ENCODE measurements at regions not wholly inside any gene's neighbourhood (a gene's known extent, or its start where the extent isn't known, plus 50 kb on each side); places are given as distances from the start of the nearest gene placed in this dataset.

- peaks cover 0 to 5% (median 0%) of the 10 kb centered on the region in 11 experiments; a peak in 2 of 22 replicates for H3K9me3 ChIP-seq (replicated peaks in 1 of 11)
- H3K27ac ChIP-seq, result no peak overlapping the region
- no peaks in the 10 kb centered on the region for H3K36me3 ChIP-seq
- no peaks in the 10 kb centered on the region for H3K27me3 ChIP-seq
- no peaks in the 10 kb centered on the region for H4K20me1 ChIP-seq
- no peak overlapping the region for H3K9ac ChIP-seq
- H3K4me2 ChIP-seq, result no peak overlapping the region
- no peaks in the 10 kb centered on the region for H3K4me1 ChIP-seq
- TF ChIP-seq Cebpa-rat (IDR thresholded peaks at IDR 0.05), result no peak
- no peak overlapping the region for H3K4me3 ChIP-seq
These were observed 419.5 kb upstream of the CTNND2 start for GRCh38 chr5:12323637-12324229.

GRCh38 chr5:12322042-12322441, 417.8 kb upstream of the CTNND2 start:
- Histone ChIP-seq H3K36me3 (no peaks in the 10 kb centered on the region), H3K9ac (no peak overlapping the region), H3K27me3 (no peaks in the 10 kb centered on the region), H3K27ac (no peak overlapping the region), H3K4me1 (no peaks in the 10 kb centered on the region), H3K4me2 (no peak overlapping the region), H3K9me3 (replicated peaks in 1 of 11) (no peaks in the 10 kb centered on the region), H3K4me3 (no peak overlapping the region), H4K20me1 (no peaks in the 10 kb centered on the region)
- TF ChIP-seq Cebpa-rat (IDR thresholded peaks at IDR 0.05), result no peak

- H3K27me3 ChIP-seq, result no peaks in the 10 kb centered on the region
- H3K4me2 ChIP-seq, result no peak overlapping the region
- H3K9ac ChIP-seq, result no peak overlapping the region
- H3K9me3 ChIP-seq (replicated peaks in 1 of 11), result no peaks in the 10 kb centered on the region
- H3K4me3 ChIP-seq, result no peak overlapping the region
- H3K4me1 ChIP-seq, result peaks cover 0 to 7% (median 0%) of the 10 kb centered on the region in 10 experiments; a peak in 3 of 20 replicates
- no peaks in the 10 kb centered on the region for H3K36me3 ChIP-seq
- TF ChIP-seq Cebpa-rat (IDR thresholded peaks at IDR 0.05), result no peak
- H4K20me1 ChIP-seq, result no peaks in the 10 kb centered on the region
- H3K27ac ChIP-seq, result no peak overlapping the region
These were observed 416.1 kb upstream of the CTNND2 start for GRCh38 chr5:12320331-12320730.

- Histone ChIP-seq H4K20me1 (no peaks in the 10 kb centered on the region), H3K4me2 (no peak overlapping the region), H3K9me3 (replicated peaks in 1 of 11) (no peaks in the 10 kb centered on the region), H3K27ac (no peak overlapping the region), H3K4me3 (no peak overlapping the region), H3K4me1 (peaks cover 0 to 10% (median 0%) of the 10 kb centered on the region in 10 experiments; a peak in 3 of 20 replicates), H3K27me3 (no peaks in the 10 kb centered on the region), H3K36me3 (no peaks in the 10 kb centered on the region), H3K9ac (no peak overlapping the region)
- no peak for TF ChIP-seq Cebpa-rat (IDR thresholded peaks at IDR 0.05)
These were observed 412.6 kb upstream of the CTNND2 start for GRCh38 chr5:12316812-12317211.

GRCh38 chr5:12315461-12315860, 411.2 kb upstream of the CTNND2 start:
- Histone ChIP-seq H3K4me3 (no peak overlapping the region), H3K4me2 (peak overlapping the region in 1 of 11 experiments; percentile 15; a peak in 1 of 22 replicates), H3K36me3 (no peaks in the 10 kb centered on the region), H3K9me3 (replicated peaks in 1 of 11) (no peaks in the 10 kb centered on the region), H3K27ac (no peak overlapping the region), H3K9ac (no peak overlapping the region), H4K20me1 (no peaks in the 10 kb centered on the region), H3K4me1 (peaks cover 0 to 10% (median 0%) of the 10 kb centered on the region in 10 experiments; a peak in 3 of 20 replicates), H3K27me3 (no peaks in the 10 kb centered on the region)
- no peak for TF ChIP-seq Cebpa-rat (IDR thresholded peaks at IDR 0.05)

- peaks cover 0 to 10% (median 0%) of the 10 kb centered on the region in 10 experiments; a peak in 3 of 20 replicates for H3K4me1 ChIP-seq
- no peak overlapping the region for H3K9ac ChIP-seq
- H3K9me3 ChIP-seq (replicated peaks in 1 of 11), result no peaks in the 10 kb centered on the region
- no peak overlapping the region for H3K4me3 ChIP-seq
- H4K20me1 ChIP-seq, result no peaks in the 10 kb centered on the region
- no peak overlapping the region for H3K27ac ChIP-seq
- TF ChIP-seq Cebpa-rat (IDR thresholded peaks at IDR 0.05), result no peak
- no peak overlapping the region for H3K4me2 ChIP-seq
- H3K27me3 ChIP-seq, result no peaks in the 10 kb centered on the region
- no peaks in the 10 kb centered on the region for H3K36me3 ChIP-seq
These were observed 409.4 kb upstream of the CTNND2 start for GRCh38 chr5:12313602-12314001.

GRCh38 chr5:12312343-12312742, 408.1 kb upstream of the CTNND2 start:
- no peak overlapping the region for H3K9ac ChIP-seq
- H3K9me3 ChIP-seq (replicated peaks in 1 of 11), result no peaks in the 10 kb centered on the region
- H3K27me3 ChIP-seq, result no peaks in the 10 kb centered on the region
- no peaks in the 10 kb centered on the region for H3K36me3 ChIP-seq
- no peak overlapping the region for H3K27ac ChIP-seq
- H3K4me3 ChIP-seq, result no peak overlapping the region
- TF ChIP-seq Cebpa-rat (IDR thresholded peaks at IDR 0.05), result no peak
- H3K4me1 ChIP-seq, result peaks cover 0 to 10% (median 0%) of the 10 kb centered on the region in 10 experiments; a peak in 3 of 20 replicates
- H3K4me2 ChIP-seq, result no peak overlapping the region
- no peaks in the 10 kb centered on the region for H4K20me1 ChIP-seq

- Histone ChIP-seq H3K4me1 (no peaks in the 10 kb centered on the region), H4K20me1 (no peaks in the 10 kb centered on the region), H3K27me3 (no peaks in the 10 kb centered on the region), H3K36me3 (no peaks in the 10 kb centered on the region), H3K27ac (no peak overlapping the region), H3K4me3 (no peak overlapping the region), H3K4me2 (no peak overlapping the region), H3K9me3 (replicated peaks in 1 of 11) (peaks cover 0 to 12% (median 8%) of the 10 kb centered on the region in 11 experiments; a peak in 13 of 22 replicates), H3K9ac (no peak overlapping the region)
- no peak for TF ChIP-seq Cebpa-rat (IDR thresholded peaks at IDR 0.05)
These were observed 389.9 kb upstream of the CTNND2 start for GRCh38 chr5:12294151-12294550.

- no peak overlapping the region for H3K4me2 ChIP-seq
- no peaks in the 10 kb centered on the region for H3K27me3 ChIP-seq
These were observed 388.5 kb upstream of the CTNND2 start for GRCh38 chr5:12292610-12293204.

GRCh38 chr5:12284604-12285003, 380.4 kb upstream of the CTNND2 start:
- H3K4me2 ChIP-seq, result no peak overlapping the region
- H3K27me3 ChIP-seq, result no peaks in the 10 kb centered on the region
- H3K27ac ChIP-seq, result no peak overlapping the region
- H3K4me3 ChIP-seq, result no peak overlapping the region
- no peak for TF ChIP-seq Cebpa-rat (IDR thresholded peaks at IDR 0.05)
- H3K9ac ChIP-seq, result no peak overlapping the region
- no peaks in the 10 kb centered on the region for H3K4me1 ChIP-seq
- no peaks in the 10 kb centered on the region for H4K20me1 ChIP-seq
- no peaks in the 10 kb centered on the region for H3K9me3 ChIP-seq (replicated peaks in 1 of 11)
- H3K36me3 ChIP-seq, result no peaks in the 10 kb centered on the region

More at GRCh38 chr5:12292610-12293204, 388.5 kb upstream of the CTNND2 start:
- no peaks in the 10 kb centered on the region for H3K4me1 ChIP-seq
- no peaks in the 10 kb centered on the region for H4K20me1 ChIP-seq
- H3K36me3 ChIP-seq, result no peaks in the 10 kb centered on the region
- no peak for TF ChIP-seq Cebpa-rat (IDR thresholded peaks at IDR 0.05)
- H3K9ac ChIP-seq, result no peak overlapping the region
- H3K4me3 ChIP-seq, result no peak overlapping the region
- no peak overlapping the region for H3K27ac ChIP-seq
- peaks cover 0 to 12% (median 8%) of the 10 kb centered on the region in 11 experiments; a peak in 13 of 22 replicates for H3K9me3 ChIP-seq (replicated peaks in 1 of 11)
